ENCODE measurements at regions not wholly inside any gene's neighbourhood (a gene's known extent, or its start where the extent isn't known, plus 50 kb on each side); places are given as distances from the start of the nearest gene placed in this dataset.

DNA sequence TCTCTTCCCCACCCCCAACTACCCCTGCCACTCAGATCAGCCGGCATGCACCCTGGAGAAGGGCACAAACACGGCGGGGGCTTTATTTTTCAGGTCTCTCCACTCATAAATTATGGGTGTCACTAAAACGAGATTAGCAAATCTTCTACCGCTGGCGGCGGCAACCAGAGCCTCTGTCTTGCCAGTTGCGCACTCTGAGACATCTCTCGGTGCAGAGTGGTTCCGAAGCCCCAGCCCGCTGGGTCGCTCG is 125.3 kb upstream of the C11orf58 start:
- Histone ChIP-seq H3K9me3 (ENCODE audit: control insufficient read depth in 2 of 2, insufficient read depth in 1 of 2, low read length in 1 of 2) (no peaks in the 10 kb centered on the region), H3K4me1 (ENCODE audit: control insufficient read depth in 2 of 2, insufficient read depth in 2 of 2, low read length in 2 of 2) (peaks cover 0 to 3% of the 10 kb centered on the region in 2 donors), H3K27me3 (ENCODE audit: control insufficient read depth in 2 of 2, insufficient read depth in 1 of 2, low read length in 1 of 2) (peaks cover 65 to 77% of the 10 kb centered on the region in 2 donors), H3K4me3 (ENCODE audit: low read length in 2 of 2) (peak overlapping the region; percentile 12 to 22), H3K36me3 (ENCODE audit: control insufficient read depth in 2 of 2, insufficient read depth in 2 of 2, low read length in 1 of 2) (no peaks in the 10 kb centered on the region), H3K27ac (ENCODE audit: low read depth in 1 of 2, low read length in 1 of 2) (no peak overlapping the region)
- 3% methylated on average over 13 of the region's 13 CpGs for WGBS
- DNase-seq (ENCODE audit: low read depth in 6 of 9, low spot score in 9 of 9), result no peak

DNA sequence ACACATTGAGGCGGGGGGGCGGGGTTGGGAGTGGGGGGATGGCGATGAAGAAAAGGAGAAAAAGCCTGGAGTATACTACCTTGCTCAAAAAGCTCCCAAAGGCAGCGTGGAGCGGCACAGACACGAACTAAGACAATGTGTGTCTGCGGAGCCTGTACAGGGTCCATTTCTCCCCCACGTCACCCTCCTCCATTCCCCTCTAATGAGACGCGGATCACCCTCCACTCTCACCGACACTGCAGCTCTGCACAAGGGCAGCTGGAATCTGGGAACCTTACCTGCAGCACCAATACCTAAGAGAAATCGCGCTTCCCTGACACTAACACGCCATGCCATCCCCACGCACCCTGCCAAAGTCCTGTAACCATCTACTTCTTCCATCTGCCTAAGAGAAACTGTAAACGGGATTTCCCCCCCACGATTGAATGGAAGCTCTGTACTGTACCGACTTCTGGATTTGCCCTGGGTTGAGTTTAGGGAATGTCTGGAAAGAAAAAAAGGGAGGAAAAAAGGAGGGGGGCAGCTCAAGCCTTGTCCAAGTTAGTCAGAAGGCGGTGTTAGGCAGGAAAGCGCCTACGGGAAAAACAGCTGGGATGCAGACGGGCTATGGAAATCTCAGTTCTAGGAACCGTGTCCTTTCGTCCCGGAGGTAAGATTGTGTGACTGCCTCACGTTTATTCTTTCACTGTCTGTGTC is 125.7 kb upstream of the C11orf58 start:
- Histone ChIP-seq H3K4me3 (ENCODE audit: low read length in 2 of 2) (no peak overlapping the region), H3K4me1 (ENCODE audit: control insufficient read depth in 2 of 2, insufficient read depth in 2 of 2, low read length in 2 of 2) (peaks cover 0 to 3% of the 10 kb centered on the region in 2 donors), H3K27me3 (ENCODE audit: control insufficient read depth in 2 of 2, insufficient read depth in 1 of 2, low read length in 1 of 2) (peaks cover 66 to 82% of the 10 kb centered on the region in 2 donors), H3K9me3 (ENCODE audit: control insufficient read depth in 2 of 2, insufficient read depth in 1 of 2, low read length in 1 of 2) (no peaks in the 10 kb centered on the region), H3K36me3 (ENCODE audit: control insufficient read depth in 2 of 2, insufficient read depth in 2 of 2, low read length in 1 of 2) (no peaks in the 10 kb centered on the region), H3K27ac (ENCODE audit: low read depth in 1 of 2, low read length in 1 of 2) (no peak overlapping the region)
- WGBS, result 8% methylated on average over 26 of the region's 26 CpGs
- DNase-seq (ENCODE audit: low read depth in 6 of 9, low spot score in 9 of 9), result no peak

DNA sequence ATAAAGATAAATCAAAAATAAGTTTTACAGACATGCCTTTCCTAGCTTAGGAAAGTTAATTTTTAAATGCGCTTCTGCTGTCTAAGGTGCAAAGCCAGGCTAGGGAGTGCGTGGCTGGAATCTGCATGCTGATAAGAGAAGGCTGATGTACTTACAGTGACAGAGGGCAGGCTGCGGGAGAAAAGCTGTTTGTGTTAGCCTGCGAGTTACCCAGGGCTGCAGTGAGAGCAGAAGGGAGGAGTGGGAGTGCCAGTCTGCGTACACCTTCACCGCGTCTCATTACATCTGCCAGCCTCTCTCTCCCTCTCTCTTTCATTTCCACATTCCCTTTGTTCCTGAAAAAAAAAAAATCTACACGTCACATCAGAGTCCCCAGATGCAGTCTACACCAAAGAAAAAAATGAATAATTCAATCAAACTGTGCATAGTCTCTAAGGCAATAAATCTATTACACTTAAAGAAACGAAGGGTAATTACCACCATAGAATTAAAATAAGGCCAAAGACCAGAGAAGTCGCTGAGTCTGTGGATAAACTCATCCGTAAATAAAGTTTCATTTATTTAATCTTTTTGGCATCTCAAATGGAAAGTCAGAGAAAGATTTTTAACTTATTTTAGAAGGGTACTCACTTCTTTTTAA is 126.4 kb upstream of the C11orf58 start:
- Histone ChIP-seq H3K27me3 (ENCODE audit: control insufficient read depth in 2 of 2, insufficient read depth in 1 of 2, low read length in 1 of 2) (peaks cover 73 to 86% of the 10 kb centered on the region in 2 donors), H3K4me1 (ENCODE audit: control insufficient read depth in 2 of 2, insufficient read depth in 2 of 2, low read length in 2 of 2) (peaks cover 0 to 8% of the 10 kb centered on the region in 2 donors), H3K4me3 (ENCODE audit: low read length in 2 of 2) (no peak overlapping the region), H3K9me3 (ENCODE audit: control insufficient read depth in 2 of 2, insufficient read depth in 1 of 2, low read length in 1 of 2) (no peaks in the 10 kb centered on the region), H3K27ac (ENCODE audit: low read depth in 1 of 2, low read length in 1 of 2) (no peak overlapping the region), H3K36me3 (ENCODE audit: control insufficient read depth in 2 of 2, insufficient read depth in 2 of 2, low read length in 1 of 2) (no peaks in the 10 kb centered on the region)
- DNase-seq (ENCODE audit: low read depth in 6 of 9, low spot score in 9 of 9), result no peak
- 12% methylated on average over 11 of the region's 11 CpGs for WGBS

DNA sequence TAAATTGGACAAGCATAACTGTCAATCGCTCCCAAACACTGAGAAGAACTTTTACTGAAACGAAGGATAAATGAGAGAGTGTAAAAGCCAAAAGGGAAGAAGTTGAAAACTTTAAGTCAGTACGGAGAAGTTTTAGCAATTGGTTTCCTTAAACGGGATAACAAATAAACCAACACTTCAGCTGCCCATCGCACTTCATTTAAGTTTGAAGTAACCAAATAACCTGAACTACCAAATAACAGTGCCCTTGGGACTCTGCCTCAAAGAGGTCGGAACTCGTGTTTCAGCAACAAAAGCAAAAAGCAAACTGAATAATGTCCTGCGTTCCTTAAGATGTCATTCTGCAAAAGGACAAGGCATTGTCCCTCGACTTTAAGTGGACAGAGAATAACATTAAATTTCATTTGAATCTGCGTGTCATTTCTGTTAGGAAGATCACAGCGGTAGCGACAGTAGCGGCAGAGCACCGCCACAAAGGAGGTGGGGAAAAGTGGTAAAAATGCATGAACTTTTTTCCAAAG is 127.0 kb upstream of the C11orf58 start:
- H3K4me1 ChIP-seq (ENCODE audit: control insufficient read depth in 2 of 2, insufficient read depth in 2 of 2, low read length in 2 of 2), result peaks cover 0 to 12% of the 10 kb centered on the region in 2 donors
- H3K27me3 ChIP-seq (ENCODE audit: control insufficient read depth in 2 of 2, insufficient read depth in 1 of 2, low read length in 1 of 2), result peaks cover 79 to 91% of the 10 kb centered on the region in 2 donors
- H3K4me3 ChIP-seq (ENCODE audit: low read length in 2 of 2), result no peak overlapping the region
- no peaks in the 10 kb centered on the region for H3K9me3 ChIP-seq (ENCODE audit: control insufficient read depth in 2 of 2, insufficient read depth in 1 of 2, low read length in 1 of 2)
- no peak overlapping the region for H3K27ac ChIP-seq (ENCODE audit: low read depth in 1 of 2, low read length in 1 of 2)
- no peaks in the 10 kb centered on the region for H3K36me3 ChIP-seq (ENCODE audit: control insufficient read depth in 2 of 2, insufficient read depth in 2 of 2, low read length in 1 of 2)
- no peak for DNase-seq (ENCODE audit: low read depth in 6 of 9, low spot score in 9 of 9)
- WGBS, result 8% methylated on average over 14 of the region's 14 CpGs

DNA sequence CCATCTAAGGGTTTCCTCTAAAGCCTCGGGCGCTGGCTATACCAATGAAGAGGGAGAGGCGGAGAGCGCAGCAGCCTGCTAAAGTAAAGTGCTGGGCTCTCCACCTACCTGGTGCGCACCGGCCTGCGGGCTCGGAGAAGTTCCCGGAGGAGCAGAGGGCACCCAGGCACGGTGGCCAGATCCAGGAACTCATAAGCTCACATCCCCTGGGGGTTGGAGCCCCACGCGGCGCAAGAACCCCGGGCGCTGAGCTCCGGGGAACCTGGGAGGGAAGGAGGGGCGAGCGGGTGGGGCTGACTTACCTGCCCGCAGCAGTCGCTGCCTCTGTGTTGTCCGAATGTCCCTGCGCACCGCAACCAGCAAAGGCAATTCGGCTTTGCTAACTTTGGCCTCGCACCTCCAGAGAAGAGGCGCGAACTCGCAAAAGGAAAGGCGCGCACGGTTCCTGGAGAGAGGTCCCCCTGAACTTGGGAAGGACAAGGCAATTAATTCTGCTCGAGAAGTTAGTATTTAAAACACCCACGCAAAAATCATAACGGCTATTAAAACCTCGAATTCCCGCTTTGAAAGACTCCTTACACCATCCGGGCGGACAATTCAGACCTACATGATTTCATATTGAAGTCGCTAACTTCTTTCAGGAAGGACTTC is 127.6 kb upstream of the C11orf58 start:
- DNase-seq (ENCODE audit: low read depth in 6 of 9, low spot score in 9 of 9), result no peak
- no peaks in the 10 kb centered on the region for H3K9me3 ChIP-seq (ENCODE audit: control insufficient read depth in 2 of 2, insufficient read depth in 1 of 2, low read length in 1 of 2)
- H3K4me1 ChIP-seq (ENCODE audit: control insufficient read depth in 2 of 2, insufficient read depth in 2 of 2, low read length in 2 of 2), result peaks cover 0 to 13% of the 10 kb centered on the region in 2 donors
- H3K36me3 ChIP-seq (ENCODE audit: control insufficient read depth in 2 of 2, insufficient read depth in 2 of 2, low read length in 1 of 2), result no peaks in the 10 kb centered on the region
- no peak overlapping the region for H3K4me3 ChIP-seq (ENCODE audit: low read length in 2 of 2)
- H3K27me3 ChIP-seq (ENCODE audit: control insufficient read depth in 2 of 2, insufficient read depth in 1 of 2, low read length in 1 of 2), result peaks cover 83 to 95% of the 10 kb centered on the region in 2 donors
- H3K27ac ChIP-seq (ENCODE audit: low read depth in 1 of 2, low read length in 1 of 2), result no peak overlapping the region
- 16% methylated on average over 39 of the region's 39 CpGs for WGBS

DNA sequence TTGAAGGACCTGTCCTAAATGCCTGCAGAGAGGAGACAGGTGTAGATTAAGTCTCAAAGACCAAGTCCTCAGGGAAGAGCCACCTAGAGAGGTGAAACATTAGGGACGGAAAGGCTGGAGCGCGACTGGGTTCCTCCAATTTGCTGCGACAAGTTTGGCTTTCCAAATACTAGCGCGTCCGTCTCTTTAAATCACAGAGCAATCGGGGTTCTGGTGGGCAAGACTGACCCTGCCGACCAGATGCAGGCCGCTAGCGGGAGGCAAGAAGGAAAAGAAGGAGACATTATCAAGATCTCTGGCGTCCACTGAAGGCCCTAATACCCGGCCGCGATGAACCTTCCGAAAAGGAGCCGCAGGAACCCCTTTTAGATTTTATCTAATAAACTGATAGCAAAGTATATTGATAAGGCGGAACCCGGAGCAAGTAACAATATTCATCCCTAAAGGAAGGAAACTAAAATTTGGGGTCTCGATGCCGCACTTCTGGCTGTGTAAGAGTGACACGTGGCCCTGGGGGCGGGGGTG is 128.2 kb upstream of the C11orf58 start:
- Histone ChIP-seq H3K4me1 (ENCODE audit: control insufficient read depth in 2 of 2, insufficient read depth in 2 of 2, low read length in 2 of 2) (peaks cover 0 to 13% of the 10 kb centered on the region in 2 donors), H3K36me3 (ENCODE audit: control insufficient read depth in 2 of 2, insufficient read depth in 2 of 2, low read length in 1 of 2) (no peaks in the 10 kb centered on the region), H3K27me3 (ENCODE audit: control insufficient read depth in 2 of 2, insufficient read depth in 1 of 2, low read length in 1 of 2) (peaks cover 87 to 100% of the 10 kb centered on the region in 2 donors)

DNA sequence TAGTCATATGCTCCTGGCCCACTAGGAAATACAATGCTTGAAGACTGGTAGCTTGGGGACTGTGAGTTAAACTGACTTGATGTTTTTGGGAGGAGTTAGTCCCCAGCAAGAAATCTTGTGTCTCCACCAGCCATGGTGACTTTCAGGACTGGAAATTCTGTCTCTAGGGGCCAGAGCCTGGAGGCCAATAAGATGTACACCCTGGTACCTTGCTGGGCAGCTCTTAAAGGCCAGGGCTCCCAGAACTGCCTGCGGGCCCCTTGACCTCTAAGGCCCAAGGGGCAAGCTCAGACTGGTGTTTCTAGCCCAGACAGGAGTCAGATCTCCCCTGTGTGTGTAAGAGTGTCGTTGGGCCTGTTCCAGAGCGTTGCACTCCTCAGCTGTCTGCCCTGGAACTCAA is 128.7 kb upstream of the C11orf58 start:
- H3K4me1 ChIP-seq (ENCODE audit: control insufficient read depth in 2 of 2, insufficient read depth in 2 of 2, low read length in 2 of 2), result peaks cover 0 to 13% of the 10 kb centered on the region in 2 donors
- H3K36me3 ChIP-seq (ENCODE audit: control insufficient read depth in 2 of 2, insufficient read depth in 2 of 2, low read length in 1 of 2), result no peaks in the 10 kb centered on the region
- WGBS, result 65% methylated on average over 3 of the region's 3 CpGs
- H3K9me3 ChIP-seq (ENCODE audit: control insufficient read depth in 2 of 2, insufficient read depth in 1 of 2, low read length in 1 of 2), result peaks cover 0 to 5% of the 10 kb centered on the region in 2 donors
- H3K4me3 ChIP-seq (ENCODE audit: low read length in 2 of 2), result no peak overlapping the region
- no peak for DNase-seq (ENCODE audit: low read depth in 6 of 9, low spot score in 9 of 9)
- H3K27me3 ChIP-seq (ENCODE audit: control insufficient read depth in 2 of 2, insufficient read depth in 1 of 2, low read length in 1 of 2), result peaks cover 86 to 100% of the 10 kb centered on the region in 2 donors
- no peak overlapping the region for H3K27ac ChIP-seq (ENCODE audit: low read depth in 1 of 2, low read length in 1 of 2)

More for the DNA sequence above, 128.2 kb upstream of the C11orf58 start:
- Histone ChIP-seq H3K27ac (ENCODE audit: low read depth in 1 of 2, low read length in 1 of 2) (no peak overlapping the region), H3K9me3 (ENCODE audit: control insufficient read depth in 2 of 2, insufficient read depth in 1 of 2, low read length in 1 of 2) (peaks cover 0 to 3% of the 10 kb centered on the region in 2 donors), H3K4me3 (ENCODE audit: low read length in 2 of 2) (no peak overlapping the region)
- no peak for DNase-seq (ENCODE audit: low read depth in 6 of 9, low spot score in 9 of 9)
- WGBS, result 34% methylated on average over 23 of the region's 23 CpGs

DNA sequence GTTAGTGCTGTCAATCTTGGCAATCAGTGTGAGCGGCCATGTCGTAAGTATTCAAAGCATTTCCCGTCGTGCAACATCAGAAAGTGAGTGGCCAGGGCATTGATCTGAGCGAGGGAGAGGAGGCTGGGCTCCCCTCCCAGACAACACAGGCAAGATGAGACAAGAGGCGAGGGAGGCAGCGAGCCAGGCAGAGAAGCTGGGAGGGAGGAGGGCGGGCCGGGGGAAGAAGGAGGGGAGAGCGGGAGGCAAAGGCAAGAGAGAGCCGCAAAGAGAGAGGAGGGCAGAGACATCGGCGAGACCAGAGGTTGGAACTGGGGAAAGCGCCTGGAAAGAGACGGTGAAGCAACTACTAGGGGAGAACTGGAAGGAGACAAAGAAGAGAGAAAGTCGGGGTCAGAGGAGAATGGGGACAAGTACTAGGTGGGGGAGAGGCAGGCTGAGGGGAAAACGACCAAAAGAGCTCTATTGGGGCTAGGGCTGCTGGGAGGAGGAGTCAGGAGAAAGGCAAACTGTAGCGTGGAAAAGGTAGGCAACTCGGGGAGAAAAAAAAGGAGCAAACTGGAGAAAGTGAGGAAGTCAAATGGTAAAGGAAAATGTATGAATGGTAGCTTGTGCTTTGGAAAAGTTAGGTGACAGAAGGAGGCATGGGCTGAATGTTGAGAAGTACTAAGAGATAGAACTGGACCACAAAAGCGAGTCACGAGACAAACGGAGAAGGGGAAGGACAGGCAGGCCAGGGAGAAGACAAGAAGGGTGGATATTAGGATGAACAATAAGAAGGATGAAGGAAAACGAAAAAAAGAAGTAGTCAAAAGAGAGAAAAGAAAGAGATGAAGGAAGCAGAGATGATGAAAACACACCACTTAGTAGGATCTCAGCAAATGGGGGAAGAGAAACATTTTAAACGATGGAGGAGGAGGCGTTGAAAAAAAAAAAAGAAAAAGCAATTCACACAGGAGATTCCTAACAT is 130.5 kb upstream of the C11orf58 start:
- peaks cover 0 to 10% of the 10 kb centered on the region in 2 donors for H3K4me1 ChIP-seq (ENCODE audit: control insufficient read depth in 2 of 2, insufficient read depth in 2 of 2, low read length in 2 of 2)
- WGBS, result 12% methylated on average over 25 of the region's 25 CpGs
- H3K36me3 ChIP-seq (ENCODE audit: control insufficient read depth in 2 of 2, insufficient read depth in 2 of 2, low read length in 1 of 2), result no peaks in the 10 kb centered on the region
- H3K4me3 ChIP-seq (ENCODE audit: low read length in 2 of 2), result peak overlapping the region; percentile 23 to 29
- no peak for DNase-seq (ENCODE audit: low read depth in 6 of 9, low spot score in 9 of 9)
- H3K9me3 ChIP-seq (ENCODE audit: control insufficient read depth in 2 of 2, insufficient read depth in 1 of 2, low read length in 1 of 2), result peaks cover 0 to 7% of the 10 kb centered on the region in 2 donors
- peaks cover 88 to 100% of the 10 kb centered on the region in 2 donors for H3K27me3 ChIP-seq (ENCODE audit: control insufficient read depth in 2 of 2, insufficient read depth in 1 of 2, low read length in 1 of 2)
- H3K27ac ChIP-seq (ENCODE audit: low read depth in 1 of 2, low read length in 1 of 2), result no peak overlapping the region
